GM19438 (cell line): ENCODE measurements at regions not wholly inside any gene's neighbourhood (a gene's known extent, or its start where the extent isn't known, plus 50 kb on each side); places are given as distances from the start of the nearest gene placed in this dataset.

Experiments
- ATAC-seq: cut with Tn5 transposase; IDR thresholded peaks from one replicate; pipeline ENCODE4 v1.9.1; 2021; ENCODE audit warnings: low read depth; ENCODE audit not compliant: unreplicated experiment

- no peak for ATAC-seq
These were observed 285.3 kb upstream of the PRDM1 start for GRCh38 chr6:105800871-105801270.

GRCh38 chr6:105800398-105800797 is 285.7 kb upstream of the PRDM1 start:
- no peak for ATAC-seq

GRCh38 chr6:105799056-105799455 is 287.1 kb upstream of the PRDM1 start:
- ATAC-seq = no peak

- no peak for ATAC-seq
These were observed 288.1 kb upstream of the PRDM1 start for GRCh38 chr6:105797983-105798453.

GRCh38 chr6:105797286-105797979 is 288.7 kb upstream of the PRDM1 start:
- no peak for ATAC-seq

GRCh38 chr6:105795913-105796517 is 290.1 kb upstream of the PRDM1 start:
- ATAC-seq = no peak

GRCh38 chr6:105795366-105795765 is 290.8 kb upstream of the PRDM1 start:
- ATAC-seq = no peak

- no peak for ATAC-seq
These were observed 291.3 kb upstream of the PRDM1 start for GRCh38 chr6:105794870-105795269.

GRCh38 chr6:105794239-105794638 is 291.9 kb upstream of the PRDM1 start:
- ATAC-seq = no peak

GRCh38 chr6:105793130-105793529 is 293.0 kb upstream of the PRDM1 start:
- ATAC-seq = no peak

GRCh38 chr6:105791583-105792318 is 294.4 kb upstream of the PRDM1 start:
- ATAC-seq = peak; percentile 39

- peak; percentile 5 for ATAC-seq
These were observed 295.0 kb upstream of the PRDM1 start for GRCh38 chr6:105791179-105791578.

- no peak for ATAC-seq
These were observed 295.5 kb upstream of the PRDM1 start for GRCh38 chr6:105790635-105791034.

- ATAC-seq = no peak
These were observed 296.2 kb upstream of the PRDM1 start for GRCh38 chr6:105789935-105790334.

- no peak for ATAC-seq
These were observed 298.4 kb upstream of the PRDM1 start for GRCh38 chr6:105787747-105788146.

GRCh38 chr6:105786890-105787655 is 299.1 kb upstream of the PRDM1 start:
- ATAC-seq = peak; percentile 72

- no peak for ATAC-seq
These were observed 299.7 kb upstream of the PRDM1 start for GRCh38 chr6:105786449-105786848.

GRCh38 chr6:105785066-105785811 is 300.9 kb upstream of the PRDM1 start:
- no peak for ATAC-seq

GRCh38 chr6:105784179-105784578 is 302.0 kb upstream of the PRDM1 start:
- no peak for ATAC-seq

GRCh38 chr6:105783333-105783935 is 302.7 kb upstream of the PRDM1 start:
- no peak for ATAC-seq
